ENCODE measurements at regions not wholly inside any gene's neighbourhood (a gene's known extent, or its start where the extent isn't known, plus 50 kb on each side); places are given as distances from the start of the nearest gene placed in this dataset.

- no peaks in the 10 kb centered on the region for H3K27me3 ChIP-seq (ENCODE audit: insufficient read depth, low read length)
- no peaks in the 10 kb centered on the region for H3K36me3 ChIP-seq (ENCODE audit: control insufficient read depth in 1 of 2, insufficient read depth in 2 of 2, low read length in 2 of 2)
- no peak overlapping the region for H3K4ac ChIP-seq (ENCODE audit: low read depth, low read length)
- H4K91ac ChIP-seq (ENCODE audit: low read depth, low read length) = no peak overlapping the region
- no peak overlapping the region for H3K14ac ChIP-seq (ENCODE audit: low read length)
- no peak overlapping the region for H2AFZ ChIP-seq (ENCODE audit: insufficient read depth, low read length, poor library complexity)
- H3K4me3 ChIP-seq (ENCODE audit: low read depth, low read length) = no peak overlapping the region
- no peak overlapping the region for H3K27ac ChIP-seq (ENCODE audit: low read depth, low read length)
- H3K79me2 ChIP-seq (ENCODE audit: control insufficient read depth, insufficient read depth, low read length, poor library complexity) = no peaks in the 10 kb centered on the region
- no peak overlapping the region for H2AK5ac ChIP-seq (ENCODE audit: low read length)
- no peak overlapping the region for H3K4me2 ChIP-seq (ENCODE audit: low read length)
- no peak overlapping the region for H3K18ac ChIP-seq (ENCODE audit: low read length)
- H2BK120ac ChIP-seq (ENCODE audit: insufficient read depth, low read length, poor library complexity) = no peak overlapping the region
- H2BK12ac ChIP-seq (ENCODE audit: low read length) = no peak overlapping the region
- WGBS (ENCODE audit: extremely low coverage, insufficient coverage, insufficient read length) = no CpG with 5 or more reads among the region's 3 CpGs
- no peak overlapping the region for H2BK5ac ChIP-seq (ENCODE audit: low read depth, low read length, poor library complexity)
- H3K9ac ChIP-seq (ENCODE audit: low read length) = no peak overlapping the region
- DNase-seq = no peak
- H4K12ac ChIP-seq (ENCODE audit: low read depth, low read length) = no peak overlapping the region
- no peaks in the 10 kb centered on the region for H3K4me1 ChIP-seq (ENCODE audit: control insufficient read depth in 1 of 2, insufficient read depth in 2 of 2, low read length in 2 of 2)
- H3K9me3 ChIP-seq (ENCODE audit: insufficient read depth, low read depth, low read length) = no peaks in the 10 kb centered on the region
- no peaks in the 10 kb centered on the region for H3K79me1 ChIP-seq (ENCODE audit: low read length)
- H4K8ac ChIP-seq (ENCODE audit: low read depth, low read length) = no peak overlapping the region
- no peak overlapping the region for H3K23ac ChIP-seq (ENCODE audit: low read length)
Observed at GRCh38 chr14:42872786-42873185, 1266.1 kb downstream of the LRFN5 start.

- no peak overlapping the region for H3K18ac ChIP-seq (ENCODE audit: low read length)
- no peaks in the 10 kb centered on the region for H3K4me1 ChIP-seq (ENCODE audit: control insufficient read depth in 1 of 2, insufficient read depth in 2 of 2, low read length in 2 of 2)
- no peak overlapping the region for H3K14ac ChIP-seq (ENCODE audit: low read length)
- no peak overlapping the region for H3K9ac ChIP-seq (ENCODE audit: low read length)
- H2AK5ac ChIP-seq (ENCODE audit: low read length) = no peak overlapping the region
- no peak overlapping the region for H2BK120ac ChIP-seq (ENCODE audit: insufficient read depth, low read length, poor library complexity)
- H3K27me3 ChIP-seq (ENCODE audit: insufficient read depth, low read length) = no peaks in the 10 kb centered on the region
- DNase-seq = no peak
- no peaks in the 10 kb centered on the region for H3K79me2 ChIP-seq (ENCODE audit: control insufficient read depth, insufficient read depth, low read length, poor library complexity)
- H3K27ac ChIP-seq (ENCODE audit: low read depth, low read length) = no peak overlapping the region
- H3K4me3 ChIP-seq (ENCODE audit: low read depth, low read length) = no peak overlapping the region
- no peak overlapping the region for H2BK12ac ChIP-seq (ENCODE audit: low read length)
- no CpG with 5 or more reads among the region's 1 CpG for WGBS (ENCODE audit: extremely low coverage, insufficient coverage, insufficient read length)
- no peak overlapping the region for H3K4ac ChIP-seq (ENCODE audit: low read depth, low read length)
- H4K8ac ChIP-seq (ENCODE audit: low read depth, low read length) = no peak overlapping the region
- H3K9me3 ChIP-seq (ENCODE audit: insufficient read depth, low read depth, low read length) = no peaks in the 10 kb centered on the region
- H3K36me3 ChIP-seq (ENCODE audit: control insufficient read depth in 1 of 2, insufficient read depth in 2 of 2, low read length in 2 of 2) = no peaks in the 10 kb centered on the region
- H2BK5ac ChIP-seq (ENCODE audit: low read depth, low read length, poor library complexity) = no peak overlapping the region
- H4K91ac ChIP-seq (ENCODE audit: low read depth, low read length) = no peak overlapping the region
- H3K79me1 ChIP-seq (ENCODE audit: low read length) = no peaks in the 10 kb centered on the region
- H3K4me2 ChIP-seq (ENCODE audit: low read length) = no peak overlapping the region
- H4K12ac ChIP-seq (ENCODE audit: low read depth, low read length) = no peak overlapping the region
- no peak overlapping the region for H2AFZ ChIP-seq (ENCODE audit: insufficient read depth, low read length, poor library complexity)
- H3K23ac ChIP-seq (ENCODE audit: low read length) = no peak overlapping the region
Observed at GRCh38 chr14:42869681-42870080, 1263.0 kb downstream of the LRFN5 start.

- WGBS (ENCODE audit: extremely low coverage, insufficient coverage, insufficient read length) = no CpG with 5 or more reads among the region's 3 CpGs
- Histone ChIP-seq H3K27me3 (ENCODE audit: insufficient read depth, low read length) (no peaks in the 10 kb centered on the region), H3K14ac (ENCODE audit: low read length) (no peak overlapping the region), H3K36me3 (ENCODE audit: control insufficient read depth in 1 of 2, insufficient read depth in 2 of 2, low read length in 2 of 2) (no peaks in the 10 kb centered on the region), H4K8ac (ENCODE audit: low read depth, low read length) (no peak overlapping the region), H3K9me3 (ENCODE audit: insufficient read depth, low read depth, low read length) (no peaks in the 10 kb centered on the region), H3K4me3 (ENCODE audit: low read depth, low read length) (no peak overlapping the region), H3K18ac (ENCODE audit: low read length) (no peak overlapping the region), H3K4ac (ENCODE audit: low read depth, low read length) (no peak overlapping the region), H2AK5ac (ENCODE audit: low read length) (no peak overlapping the region), H3K9ac (ENCODE audit: low read length) (no peak overlapping the region), H4K91ac (ENCODE audit: low read depth, low read length) (no peak overlapping the region), H4K12ac (ENCODE audit: low read depth, low read length) (no peak overlapping the region), H2AFZ (ENCODE audit: insufficient read depth, low read length, poor library complexity) (no peak overlapping the region), H2BK120ac (ENCODE audit: insufficient read depth, low read length, poor library complexity) (no peak overlapping the region), H3K79me1 (ENCODE audit: low read length) (peaks cover 3% of the 10 kb centered on the region), H3K23ac (ENCODE audit: low read length) (no peak overlapping the region), H2BK5ac (ENCODE audit: low read depth, low read length, poor library complexity) (no peak overlapping the region), H2BK12ac (ENCODE audit: low read length) (peak overlapping the region; percentile 30), H3K27ac (ENCODE audit: low read depth, low read length) (no peak overlapping the region), H3K4me1 (ENCODE audit: control insufficient read depth in 1 of 2, insufficient read depth in 2 of 2, low read length in 2 of 2) (peaks cover 4 to 5% of the 10 kb centered on the region in 2 experiments), H3K79me2 (ENCODE audit: control insufficient read depth, insufficient read depth, low read length, poor library complexity) (no peaks in the 10 kb centered on the region), H3K4me2 (ENCODE audit: low read length) (peak overlapping the region; percentile 40)
- DNase-seq = no peak
Observed at GRCh38 chr14:42862114-42862513, 1255.4 kb downstream of the LRFN5 start.

GRCh38 chr14:42860371-42860770 is 1253.7 kb downstream of the LRFN5 start:
- Histone ChIP-seq H3K4me3 (ENCODE audit: low read depth, low read length) (no peak overlapping the region), H3K4me1 (ENCODE audit: control insufficient read depth in 1 of 2, insufficient read depth in 2 of 2, low read length in 2 of 2) (peaks cover 4 to 5% of the 10 kb centered on the region in 2 experiments), H3K36me3 (ENCODE audit: control insufficient read depth in 1 of 2, insufficient read depth in 2 of 2, low read length in 2 of 2) (no peaks in the 10 kb centered on the region), H3K9me3 (ENCODE audit: insufficient read depth, low read depth, low read length) (no peaks in the 10 kb centered on the region), H4K8ac (ENCODE audit: low read depth, low read length) (no peak overlapping the region), H3K27ac (ENCODE audit: low read depth, low read length) (no peak overlapping the region), H3K18ac (ENCODE audit: low read length) (no peak overlapping the region), H3K4ac (ENCODE audit: low read depth, low read length) (no peak overlapping the region), H2BK120ac (ENCODE audit: insufficient read depth, low read length, poor library complexity) (no peak overlapping the region), H3K27me3 (ENCODE audit: insufficient read depth, low read length) (no peaks in the 10 kb centered on the region), H3K23ac (ENCODE audit: low read length) (no peak overlapping the region), H3K14ac (ENCODE audit: low read length) (no peak overlapping the region), H2BK12ac (ENCODE audit: low read length) (no peak overlapping the region), H3K79me2 (ENCODE audit: control insufficient read depth, insufficient read depth, low read length, poor library complexity) (no peaks in the 10 kb centered on the region), H4K91ac (ENCODE audit: low read depth, low read length) (no peak overlapping the region), H4K12ac (ENCODE audit: low read depth, low read length) (no peak overlapping the region), H3K4me2 (ENCODE audit: low read length) (no peak overlapping the region), H3K79me1 (ENCODE audit: low read length) (peaks cover 3% of the 10 kb centered on the region), H3K9ac (ENCODE audit: low read length) (no peak overlapping the region), H2BK5ac (ENCODE audit: low read depth, low read length, poor library complexity) (no peak overlapping the region), H2AFZ (ENCODE audit: insufficient read depth, low read length, poor library complexity) (no peak overlapping the region), H2AK5ac (ENCODE audit: low read length) (no peak overlapping the region)
- peak in 1 of 2 donors; percentile 32 for DNase-seq
- no CpG with 5 or more reads among the region's 1 CpG for WGBS (ENCODE audit: extremely low coverage, insufficient coverage, insufficient read length)
